ENCODE measurements at regions not wholly inside any gene's neighbourhood (a gene's known extent, or its start where the extent isn't known, plus 50 kb on each side); places are given as distances from the start of the nearest gene placed in this dataset.

DNA sequence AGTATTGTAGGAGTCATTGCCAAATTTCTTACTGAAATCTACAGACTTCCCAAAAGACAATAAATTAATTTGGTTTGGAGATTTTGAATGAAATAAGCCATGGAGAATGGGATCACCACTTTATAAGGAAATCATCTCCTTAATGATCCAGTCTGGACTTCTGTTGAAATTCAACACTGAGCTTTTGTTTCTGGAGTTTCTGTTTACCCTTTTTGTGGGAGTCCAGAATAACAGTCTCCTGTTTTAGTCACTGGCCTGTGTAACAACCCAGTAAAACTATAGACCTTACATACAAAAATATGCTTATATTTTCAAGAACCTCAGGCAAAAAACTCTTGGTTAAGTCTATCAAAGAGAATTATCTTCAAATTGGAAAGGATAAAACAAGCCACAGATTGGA is 321.7 kb upstream of the PLET1 start:
- Histone ChIP-seq H4K20me1 (no peaks in the 10 kb centered on the region), H3K27ac (no peak overlapping the region), H3K9me3 (no peaks in the 10 kb centered on the region), H3K4me1 (peaks cover 33% of the 10 kb centered on the region), H3K9ac (no peak overlapping the region), H3K4me2 (peak overlapping the region; percentile 50), H3K27me3 (no peaks in the 10 kb centered on the region), H3K4me3 (no peak overlapping the region), H3K36me3 (no peaks in the 10 kb centered on the region)
- TF ChIP-seq Cebpa-rat (IDR thresholded peaks at IDR 0.05) = no peak

DNA sequence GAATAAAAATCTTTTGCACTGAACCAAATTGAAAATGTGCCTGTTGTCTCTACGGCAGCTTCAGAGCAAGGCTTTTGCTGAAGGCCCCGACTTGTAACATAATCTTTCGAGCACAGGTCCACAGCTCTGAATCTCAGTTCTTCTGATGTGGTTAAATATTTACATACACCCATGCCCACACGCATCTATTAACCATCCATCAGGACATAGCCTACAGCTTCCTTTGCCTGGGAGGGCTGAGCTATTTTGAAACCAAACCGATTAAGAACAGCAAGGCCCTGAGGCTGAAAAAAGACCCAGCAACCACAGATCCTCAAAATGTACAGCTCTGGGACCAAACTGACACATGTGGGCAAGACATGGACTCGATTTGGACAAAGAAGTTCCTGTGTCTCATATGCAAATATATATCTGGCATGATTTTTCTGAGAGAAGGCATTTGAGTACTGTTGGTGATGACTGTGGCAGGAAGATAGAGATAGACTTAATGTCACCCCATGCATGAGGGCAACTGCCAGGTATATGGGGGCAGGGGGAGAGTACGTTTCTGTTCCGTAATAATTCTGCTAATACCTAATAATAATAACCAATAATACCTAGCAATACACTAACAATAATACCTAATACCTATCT is 322.7 kb upstream of the PLET1 start:
- no peak for TF ChIP-seq Cebpa-rat (IDR thresholded peaks at IDR 0.05)
- H3K4me2 ChIP-seq = peak overlapping the region; percentile 50

DNA sequence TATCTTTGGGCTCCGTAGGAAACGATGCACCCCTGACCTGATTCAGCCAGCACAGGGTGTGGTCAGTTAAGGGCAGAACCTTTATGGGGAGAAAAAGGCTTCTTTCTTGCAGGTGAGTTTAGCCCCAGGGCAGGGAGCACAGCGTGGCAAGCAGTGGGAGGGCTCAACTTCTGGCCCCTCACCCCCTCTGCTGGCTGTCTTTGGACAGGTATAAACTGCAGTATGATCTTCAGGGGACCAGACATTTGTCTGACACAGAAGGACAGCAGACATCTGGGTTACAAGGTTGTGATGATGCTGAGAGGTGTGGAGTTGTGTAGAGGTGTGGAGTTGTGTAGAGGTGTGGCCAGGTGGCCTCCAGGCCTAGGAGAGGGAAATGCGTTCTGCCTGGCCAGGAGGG is 324.0 kb upstream of the PLET1 start:
- TF ChIP-seq Cebpa-rat (IDR thresholded peaks at IDR 0.05) = no peak
- H3K27me3 ChIP-seq = no peaks in the 10 kb centered on the region
- peak overlapping the region; percentile 50; the same call in 1 of the 2 replicates for H3K4me2 ChIP-seq
- H3K4me3 ChIP-seq = no peak overlapping the region
- H3K4me1 ChIP-seq = peaks cover 33% of the 10 kb centered on the region
- no peaks in the 10 kb centered on the region for H3K36me3 ChIP-seq
- no peaks in the 10 kb centered on the region for H4K20me1 ChIP-seq
- H3K9ac ChIP-seq = no peak overlapping the region
- no peak overlapping the region for H3K27ac ChIP-seq
- no peaks in the 10 kb centered on the region for H3K9me3 ChIP-seq

More for the DNA sequence above, 322.7 kb upstream of the PLET1 start:
- no peak overlapping the region; the same call in 1 of the 2 replicates for H3K9ac ChIP-seq
- H3K4me3 ChIP-seq = no peak overlapping the region
- H3K27ac ChIP-seq = no peak overlapping the region
- H3K9me3 ChIP-seq = no peaks in the 10 kb centered on the region
- no peaks in the 10 kb centered on the region for H3K36me3 ChIP-seq
- H4K20me1 ChIP-seq = no peaks in the 10 kb centered on the region
- peaks cover 33% of the 10 kb centered on the region for H3K4me1 ChIP-seq
- no peaks in the 10 kb centered on the region for H3K27me3 ChIP-seq

DNA sequence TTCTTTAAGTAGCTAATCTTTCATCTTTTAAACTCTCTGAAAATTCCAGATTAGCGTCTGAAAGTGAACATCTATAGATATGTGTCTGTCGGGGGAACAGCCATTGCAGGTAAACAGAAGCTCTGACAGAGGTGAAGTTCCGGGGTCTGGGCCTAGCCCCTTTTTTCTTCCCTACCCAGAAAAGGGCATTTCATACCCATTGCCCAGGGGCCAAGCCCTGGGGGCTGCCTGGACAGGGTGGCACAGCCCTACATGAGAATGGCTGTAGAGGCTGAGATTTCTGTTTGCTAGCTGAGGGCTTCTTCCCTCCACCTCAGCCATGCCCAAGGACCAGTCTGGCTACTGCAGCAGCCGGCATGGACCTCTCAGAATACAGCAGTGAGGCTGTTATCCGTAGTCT is 327.0 kb upstream of the PLET1 start:
- Histone ChIP-seq H3K4me3 (no peak overlapping the region), H3K27me3 (no peaks in the 10 kb centered on the region), H4K20me1 (no peaks in the 10 kb centered on the region), H3K4me1 (peaks cover 25% of the 10 kb centered on the region), H3K27ac (no peak overlapping the region), H3K4me2 (no peak overlapping the region), H3K36me3 (no peaks in the 10 kb centered on the region), H3K9me3 (no peaks in the 10 kb centered on the region), H3K9ac (no peak overlapping the region)
- no peak for TF ChIP-seq Cebpa-rat (IDR thresholded peaks at IDR 0.05)

DNA sequence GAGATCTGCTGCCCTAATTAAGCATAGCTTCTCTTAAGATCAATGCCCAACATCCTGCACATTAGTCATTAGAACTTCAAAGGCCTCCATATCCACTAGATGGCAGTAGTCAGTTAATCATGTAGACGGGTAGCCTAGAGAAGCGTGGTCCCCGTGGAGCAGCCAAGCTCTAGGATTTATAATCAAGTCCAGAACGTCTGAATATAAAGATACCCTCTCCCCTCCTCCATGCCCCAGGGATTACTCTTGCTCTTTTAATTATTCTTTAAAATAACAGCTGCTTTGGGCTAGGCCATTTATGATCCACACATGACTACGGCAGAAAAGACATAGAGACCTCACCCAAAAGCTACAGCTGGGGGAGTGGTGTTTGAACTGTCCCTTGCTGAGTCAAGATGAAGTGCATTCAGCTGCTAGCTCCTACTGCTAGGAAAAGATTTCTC is 327.6 kb upstream of the PLET1 start:
- H3K27me3 ChIP-seq = no peaks in the 10 kb centered on the region
- no peak overlapping the region for H3K27ac ChIP-seq
- TF ChIP-seq Cebpa-rat (IDR thresholded peaks at IDR 0.05) = no peak
- no peak overlapping the region for H3K4me3 ChIP-seq
- peaks cover 19% of the 10 kb centered on the region for H3K4me1 ChIP-seq
- no peaks in the 10 kb centered on the region for H3K9me3 ChIP-seq
- no peak overlapping the region for H3K4me2 ChIP-seq
- H3K36me3 ChIP-seq = no peaks in the 10 kb centered on the region
- H4K20me1 ChIP-seq = no peaks in the 10 kb centered on the region
- no peak overlapping the region for H3K9ac ChIP-seq

DNA sequence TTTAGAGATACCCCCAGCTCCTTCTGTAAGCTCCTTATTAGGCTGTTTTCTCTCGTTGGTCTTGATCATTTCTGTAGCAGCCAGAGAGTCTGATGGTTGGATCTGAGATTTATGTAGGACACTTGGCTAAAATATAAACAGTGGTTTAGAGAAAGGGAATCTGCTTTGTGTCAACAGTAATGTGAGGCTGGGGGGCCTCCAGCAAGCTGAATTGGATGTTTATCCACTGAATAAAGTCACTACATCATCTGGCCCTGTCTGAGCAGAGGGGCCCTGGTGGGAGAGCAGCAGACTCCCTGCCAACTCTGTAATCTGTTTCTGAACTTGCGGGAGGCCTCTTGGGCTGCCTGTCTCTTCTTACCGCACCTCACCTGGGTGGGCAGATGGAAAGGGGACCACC is 328.5 kb upstream of the PLET1 start:
- H3K4me1 ChIP-seq = peaks cover 10% of the 10 kb centered on the region

DNA sequence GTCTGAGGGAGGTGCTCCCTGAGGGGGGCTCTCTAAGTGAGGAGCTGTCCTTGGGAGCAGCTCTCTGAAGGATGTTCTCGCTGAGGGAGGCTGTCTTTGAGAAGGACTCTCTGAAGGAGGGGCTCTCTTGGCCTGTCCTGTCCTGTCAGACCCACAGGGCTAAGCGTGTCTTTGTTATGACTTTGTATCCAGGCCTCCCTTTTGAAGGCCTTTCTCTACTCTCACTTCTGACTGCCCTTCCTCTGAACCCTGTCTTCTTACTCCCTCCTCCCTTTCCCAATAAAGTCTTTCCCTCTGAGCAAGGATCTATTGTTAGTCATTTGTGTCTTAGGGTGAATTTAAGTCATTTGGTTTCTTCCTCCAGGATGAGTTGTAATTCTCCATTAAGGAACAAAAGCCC is 330.1 kb upstream of the PLET1 start:
- Histone ChIP-seq H4K20me1 (no peaks in the 10 kb centered on the region), H3K27ac (no peak overlapping the region), H3K4me3 (no peak overlapping the region), H3K36me3 (no peaks in the 10 kb centered on the region), H3K27me3 (no peaks in the 10 kb centered on the region), H3K4me1 (no peaks in the 10 kb centered on the region), H3K4me2 (no peak overlapping the region), H3K9ac (no peak overlapping the region), H3K9me3 (no peaks in the 10 kb centered on the region)
- no peak for TF ChIP-seq Cebpa-rat (IDR thresholded peaks at IDR 0.05)

More for the DNA sequence above, 328.5 kb upstream of the PLET1 start:
- Histone ChIP-seq H3K9ac (no peak overlapping the region), H3K4me3 (no peak overlapping the region), H3K27me3 (no peaks in the 10 kb centered on the region), H3K36me3 (no peaks in the 10 kb centered on the region), H3K4me2 (no peak overlapping the region), H4K20me1 (no peaks in the 10 kb centered on the region), H3K9me3 (no peaks in the 10 kb centered on the region), H3K27ac (no peak overlapping the region)
- TF ChIP-seq Cebpa-rat (IDR thresholded peaks at IDR 0.05) = no peak

DNA sequence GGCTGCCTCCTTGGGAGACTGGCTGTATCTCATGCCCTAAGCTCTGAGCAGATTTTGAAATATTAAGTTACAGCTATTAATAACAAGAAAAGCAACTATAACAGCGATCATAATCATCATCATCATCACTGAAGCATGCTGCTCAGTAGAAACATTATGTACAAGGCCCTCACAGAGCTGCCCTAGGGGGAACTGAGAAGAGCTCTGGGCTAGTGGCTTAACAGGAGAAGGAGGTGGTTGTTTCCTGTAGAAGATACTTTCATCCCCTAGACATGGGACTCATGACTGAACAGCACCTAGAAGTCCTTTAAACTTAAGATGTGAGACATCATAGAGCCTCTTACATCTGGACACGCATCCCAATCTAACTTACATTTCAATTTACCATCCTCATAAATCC is 332.8 kb upstream of the PLET1 start:
- no peak for TF ChIP-seq Cebpa-rat (IDR thresholded peaks at IDR 0.05)
- Histone ChIP-seq H3K4me1 (no peaks in the 10 kb centered on the region), H3K9me3 (no peaks in the 10 kb centered on the region), H3K36me3 (no peaks in the 10 kb centered on the region), H3K27ac (no peak overlapping the region), H3K27me3 (no peaks in the 10 kb centered on the region), H3K4me2 (no peak overlapping the region), H3K9ac (no peak overlapping the region), H4K20me1 (no peaks in the 10 kb centered on the region), H3K4me3 (no peak overlapping the region)

DNA sequence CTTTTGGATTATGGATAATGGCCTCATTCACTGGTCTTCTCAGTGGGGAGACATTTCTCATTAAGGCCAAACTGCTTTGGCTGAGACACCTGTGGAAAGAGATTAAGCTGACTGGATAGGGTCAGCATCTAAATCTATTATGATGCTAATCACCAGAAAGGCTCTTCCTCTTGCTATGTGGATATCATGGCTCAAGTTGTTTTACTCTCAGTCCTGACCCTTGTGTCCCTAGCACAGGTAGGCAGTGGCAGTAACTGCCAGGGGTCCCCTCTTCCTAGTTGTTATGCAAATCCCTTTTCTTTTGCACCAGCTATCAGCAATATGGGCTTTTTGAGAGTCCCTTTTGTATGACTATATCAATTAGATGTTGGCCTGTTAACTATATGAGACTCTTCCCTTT is 335.7 kb upstream of the PLET1 start:
- Histone ChIP-seq H3K36me3 (no peaks in the 10 kb centered on the region), H3K9me3 (no peaks in the 10 kb centered on the region), H4K20me1 (no peaks in the 10 kb centered on the region), H3K4me3 (no peak overlapping the region), H3K4me2 (no peak overlapping the region), H3K27me3 (no peaks in the 10 kb centered on the region), H3K4me1 (no peaks in the 10 kb centered on the region), H3K27ac (no peak overlapping the region), H3K9ac (no peak overlapping the region)
- no peak for TF ChIP-seq Cebpa-rat (IDR thresholded peaks at IDR 0.05)

DNA sequence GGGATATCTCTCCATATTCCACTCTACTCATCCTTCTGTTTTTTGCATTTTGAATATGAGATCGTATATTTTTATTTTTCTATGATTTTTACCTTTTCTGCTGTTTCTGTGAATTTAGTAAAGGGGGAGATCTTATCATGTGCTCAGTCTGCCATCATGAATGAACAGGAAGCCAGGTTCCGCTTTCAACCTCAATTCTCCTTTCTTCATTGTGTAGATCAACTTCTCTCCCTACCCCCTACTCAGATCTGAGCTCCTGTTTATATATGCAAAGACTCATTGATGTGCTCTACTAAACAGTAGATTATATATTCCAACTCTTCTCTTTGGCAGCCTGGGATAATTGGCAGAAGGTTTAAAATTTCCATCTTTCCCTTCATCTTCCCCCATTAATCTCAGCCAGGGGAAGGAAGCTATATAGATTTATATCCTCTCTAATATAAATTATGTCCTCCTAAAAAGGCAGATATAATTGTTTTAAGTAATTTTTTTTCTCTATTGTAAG is 336.7 kb upstream of the PLET1 start:
- TF ChIP-seq Cebpa-rat (IDR thresholded peaks at IDR 0.05) = no peak
- Histone ChIP-seq H3K27ac (no peak overlapping the region), H3K4me1 (no peaks in the 10 kb centered on the region), H3K27me3 (no peaks in the 10 kb centered on the region), H3K9me3 (no peaks in the 10 kb centered on the region), H3K9ac (no peak overlapping the region), H4K20me1 (no peaks in the 10 kb centered on the region), H3K4me2 (no peak overlapping the region), H3K36me3 (no peaks in the 10 kb centered on the region), H3K4me3 (no peak overlapping the region)

DNA sequence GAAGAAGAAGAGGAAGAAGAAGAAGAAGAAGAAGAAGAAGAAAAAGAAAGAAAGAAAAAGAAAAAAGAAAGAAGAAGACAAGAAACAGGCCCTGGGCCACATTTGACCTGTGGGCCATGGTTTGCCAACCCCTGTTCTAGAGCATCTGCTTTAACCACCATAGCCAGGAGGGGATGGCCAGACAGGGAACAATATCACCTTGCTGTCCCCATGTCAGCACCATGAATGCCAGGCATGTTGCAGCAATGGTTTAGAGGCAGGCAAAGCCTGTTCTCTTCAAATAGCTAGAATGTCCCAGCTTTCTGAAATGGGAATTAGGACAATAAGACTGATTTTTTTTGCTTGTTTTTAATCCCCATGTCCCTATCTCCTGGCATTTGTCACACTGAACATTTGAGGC is 338.6 kb upstream of the PLET1 start:
- no peaks in the 10 kb centered on the region for H3K4me1 ChIP-seq
- H3K4me3 ChIP-seq = no peak overlapping the region
- no peaks in the 10 kb centered on the region for H3K27me3 ChIP-seq
- H4K20me1 ChIP-seq = no peaks in the 10 kb centered on the region
- no peak overlapping the region for H3K4me2 ChIP-seq
- H3K9me3 ChIP-seq = no peaks in the 10 kb centered on the region
- H3K36me3 ChIP-seq = no peaks in the 10 kb centered on the region
- H3K9ac ChIP-seq = no peak overlapping the region
- TF ChIP-seq Cebpa-rat (IDR thresholded peaks at IDR 0.05) = no peak
- H3K27ac ChIP-seq = no peak overlapping the region

Data from BLaER1 (cell line).